T-helper 22 cell (primary cell): ENCODE measurements at regions not wholly inside any gene's neighbourhood (a gene's known extent, or its start where the extent isn't known, plus 50 kb on each side); places are given as distances from the start of the nearest gene placed in this dataset.

ENCODE experiments used
- DNase-seq: peaks from one replicate; pipeline ENCODE4 v3.0.0-alpha.2; 2020; ENCODE audit warnings: low read depth

DNA sequence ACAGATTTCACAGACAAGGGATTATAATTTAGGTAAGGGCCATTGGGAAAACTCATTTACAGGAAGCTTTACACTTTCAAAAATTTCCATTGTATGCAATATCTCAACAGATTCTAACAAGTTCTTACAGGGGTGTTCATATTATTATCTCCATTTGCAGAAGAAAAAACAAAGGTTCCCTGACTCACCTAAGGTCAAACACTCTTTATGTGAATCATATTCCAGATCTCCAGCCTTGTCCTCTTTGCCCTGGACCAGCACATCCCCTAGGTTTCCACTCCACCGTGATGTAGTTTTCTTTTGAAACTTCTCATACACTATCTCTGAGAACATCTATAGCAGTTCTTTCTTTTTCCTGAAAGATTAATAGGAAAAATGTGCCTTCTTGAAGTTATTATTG is 96.4 kb upstream of the HS3ST1 start:
- no peak for DNase-seq

DNA sequence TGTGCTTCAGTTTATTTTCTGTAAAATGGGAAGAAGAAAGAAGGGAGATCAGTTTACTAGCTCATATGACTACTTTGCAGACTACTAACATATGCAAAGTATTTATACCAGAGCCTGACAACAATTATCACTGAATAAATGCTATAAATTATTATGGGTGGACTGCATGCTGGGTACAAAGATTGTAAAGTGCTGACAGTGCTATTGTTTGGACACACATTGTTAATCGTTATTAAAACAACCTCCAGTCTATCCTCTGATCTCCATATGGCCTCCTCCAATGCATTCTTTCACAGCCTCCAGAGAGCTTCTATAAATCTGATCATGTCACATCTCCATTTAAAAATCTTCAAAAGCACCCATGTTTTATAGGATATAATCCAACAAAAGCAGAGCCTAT is 90.1 kb upstream of the HS3ST1 start:
- no peak for DNase-seq

DNA sequence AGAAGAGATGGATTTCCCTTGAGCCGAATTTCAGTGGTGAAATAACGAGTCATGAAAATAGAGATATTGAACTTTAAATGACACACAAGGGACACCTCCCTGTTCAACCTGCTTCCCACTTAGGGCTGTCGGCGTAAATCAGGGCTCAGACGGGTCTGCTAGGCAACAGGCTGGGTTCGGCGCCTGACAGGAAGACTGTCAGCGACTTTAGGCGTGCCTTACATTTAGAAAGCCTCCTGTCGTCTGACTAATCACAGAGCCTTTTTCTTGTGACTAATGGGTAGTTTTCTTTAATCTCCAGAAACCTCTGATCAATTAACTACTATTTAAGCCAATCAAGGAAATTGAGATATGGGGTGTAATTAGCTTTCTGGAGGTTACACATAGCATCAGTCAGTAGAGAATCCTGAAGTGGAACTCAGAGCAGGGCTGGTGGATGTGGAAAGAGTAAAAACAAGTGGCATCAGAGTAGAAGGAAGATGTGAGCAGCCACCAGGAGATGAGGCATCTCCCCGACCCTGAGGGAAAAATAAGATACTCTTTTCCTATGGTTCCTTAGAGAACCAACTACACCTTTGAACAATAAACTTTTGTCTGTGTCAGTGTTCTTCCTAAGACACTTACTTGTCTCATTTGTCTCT is 86.2 kb upstream of the HS3ST1 start:
- no peak for DNase-seq

DNA sequence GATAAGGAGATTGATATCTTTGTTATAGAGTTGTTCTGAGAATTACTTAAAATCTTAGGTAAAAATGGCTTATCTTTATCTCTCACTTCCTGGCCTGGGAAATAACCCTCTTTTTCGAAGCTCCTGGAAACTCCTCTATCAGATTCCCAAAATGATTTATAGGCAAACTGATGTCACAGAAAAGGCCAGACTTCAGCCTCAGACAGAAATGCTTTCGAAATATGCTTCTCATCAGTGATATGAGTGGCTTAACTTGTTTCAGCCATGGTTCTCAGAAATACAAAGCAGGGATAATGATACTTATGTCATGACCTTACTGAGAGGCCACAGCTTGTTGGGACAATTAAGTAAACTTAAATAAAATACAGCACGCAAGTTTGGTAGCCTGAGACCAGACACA is 85.3 kb upstream of the HS3ST1 start:
- DNase-seq, result no peak

- DNase-seq, result no peak
Measured at GRCh38 chr4:11512871-11513270, 84.2 kb upstream of the HS3ST1 start.

DNA sequence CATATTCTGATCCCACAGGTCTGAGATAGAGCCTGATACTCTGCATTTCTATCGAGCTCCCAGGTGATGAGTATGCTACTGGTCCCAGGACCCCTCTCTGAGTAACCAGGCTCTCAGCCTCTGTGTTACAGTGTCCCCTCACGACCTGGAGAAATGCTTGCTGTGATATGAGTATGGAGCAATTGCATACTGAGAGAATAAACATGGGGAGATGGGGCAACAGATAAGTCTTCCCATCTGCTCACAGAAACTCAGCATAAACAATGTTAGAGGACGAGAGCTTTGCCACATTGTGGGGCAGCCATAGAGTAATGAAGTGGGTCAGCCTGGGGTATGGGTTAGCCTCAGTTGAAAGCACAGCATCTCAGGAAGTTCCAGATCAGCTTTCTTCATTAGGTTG is 82.6 kb upstream of the HS3ST1 start:
- DNase-seq, result no peak

- DNase-seq, result no peak
Measured at GRCh38 chr4:11507920-11508319, 79.2 kb upstream of the HS3ST1 start.

DNA sequence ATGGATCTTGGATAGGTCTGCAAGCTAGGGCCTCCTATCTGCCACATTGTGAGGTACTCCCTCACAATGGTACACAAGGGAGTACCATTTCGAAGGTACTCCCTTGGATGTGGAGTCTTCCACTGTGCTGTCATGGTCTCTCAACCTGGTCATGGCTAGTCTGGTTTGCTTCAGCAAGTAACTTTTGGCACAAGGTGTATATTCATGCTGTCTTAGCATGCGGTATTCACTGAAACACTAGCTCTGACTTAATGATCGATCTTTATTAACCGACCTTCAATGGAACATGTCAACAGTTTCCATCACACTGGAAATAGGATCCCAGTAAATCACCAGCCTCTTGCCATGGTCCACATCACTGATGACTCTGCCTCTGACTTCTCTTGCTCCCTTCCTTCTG is 77.5 kb upstream of the HS3ST1 start:
- DNase-seq, result no peak

- peak; percentile 2 for DNase-seq
Measured at GRCh38 chr4:11505221-11505971, 76.7 kb upstream of the HS3ST1 start.

GRCh38 chr4:11503166-11503565 is 74.5 kb upstream of the HS3ST1 start:
- no peak for DNase-seq

DNA sequence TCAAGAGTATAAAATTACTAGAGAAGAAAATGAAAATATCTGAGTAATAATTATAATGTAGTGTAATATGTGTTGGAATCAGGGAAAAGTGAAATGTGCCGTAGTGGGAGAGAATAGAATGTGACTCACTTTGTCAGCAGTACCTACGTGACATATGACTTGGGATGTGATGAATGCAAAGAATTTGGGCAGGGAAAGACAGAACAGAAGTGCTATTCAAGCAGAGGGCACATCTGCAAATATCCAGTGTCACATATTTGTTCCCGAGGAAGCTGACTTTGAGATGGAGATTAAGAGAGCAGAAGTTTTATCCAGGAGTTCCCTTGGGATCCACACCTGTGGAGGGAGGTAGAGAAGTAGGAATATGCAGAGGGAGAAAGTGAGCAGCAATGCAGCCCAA is 69.3 kb upstream of the HS3ST1 start:
- DNase-seq, result no peak

GRCh38 chr4:11497212-11497806 is 68.6 kb upstream of the HS3ST1 start:
- no peak for DNase-seq

DNA sequence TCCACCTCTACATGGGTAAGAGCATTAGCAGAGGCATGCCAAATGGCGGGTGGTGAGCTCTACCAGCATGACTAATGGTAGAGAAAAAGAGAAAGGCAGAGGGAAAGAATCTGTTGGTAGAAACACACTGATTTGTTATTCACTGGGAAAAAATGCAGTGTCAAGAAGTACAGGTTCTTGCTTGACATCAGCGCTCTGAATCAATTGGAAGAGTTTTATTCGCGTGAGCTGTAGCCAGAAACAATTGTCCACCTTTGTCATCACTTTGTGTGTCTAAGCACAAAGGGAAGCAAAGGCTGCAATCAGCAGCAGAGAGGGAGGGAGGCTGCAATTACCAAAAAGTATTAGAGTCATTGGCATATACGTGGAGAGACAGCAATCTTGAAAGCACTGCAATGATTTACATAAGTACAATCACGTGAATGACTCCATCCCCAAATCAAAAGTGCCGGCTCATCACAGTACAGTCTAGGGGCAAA is 67.7 kb upstream of the HS3ST1 start:
- DNase-seq, result no peak

DNA sequence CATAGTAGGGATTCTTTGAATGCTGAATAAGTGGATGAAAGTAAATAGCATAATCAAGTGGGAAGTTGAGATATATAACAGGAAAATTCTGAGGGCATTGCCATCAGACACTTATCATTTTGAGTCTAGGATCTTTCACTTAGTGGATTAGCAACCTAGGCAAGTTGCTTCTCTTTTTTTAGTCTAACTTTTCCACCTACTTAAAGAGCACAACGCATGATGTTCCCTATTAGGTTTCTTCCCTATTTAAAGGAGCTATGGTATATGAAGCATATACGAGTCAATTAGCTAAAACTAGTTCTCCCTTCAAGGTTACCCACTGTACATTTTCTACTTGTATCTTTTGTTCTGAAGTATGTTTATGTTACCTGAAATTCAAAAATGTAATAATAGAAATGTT is 67.1 kb upstream of the HS3ST1 start:
- DNase-seq, result no peak

GRCh38 chr4:11495291-11495690 is 66.6 kb upstream of the HS3ST1 start:
- no peak for DNase-seq

DNA sequence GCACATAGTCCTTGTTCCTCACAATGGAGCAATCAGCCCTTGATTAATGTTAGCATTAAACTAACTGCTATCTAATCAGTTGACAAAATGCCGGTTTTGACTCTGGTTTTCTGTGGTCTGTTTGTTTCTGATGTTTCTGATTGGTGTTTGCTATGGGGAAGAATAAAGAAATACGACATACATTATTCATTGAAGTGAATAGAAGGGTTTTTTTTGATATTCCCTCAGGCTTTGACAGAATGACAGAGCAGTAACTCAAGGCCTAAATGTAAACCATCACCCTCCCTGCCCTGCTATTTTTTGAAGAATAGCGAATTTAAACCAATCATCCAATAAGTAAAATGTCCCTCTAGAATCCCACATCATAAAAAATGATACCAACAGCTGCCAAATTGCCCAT is 65.5 kb upstream of the HS3ST1 start:
- DNase-seq, result no peak

GRCh38 chr4:11489453-11490083 is 60.9 kb upstream of the HS3ST1 start:
- no peak for DNase-seq

GRCh38 chr4:11488657-11489452 is 60.2 kb upstream of the HS3ST1 start:
- no peak for DNase-seq

DNA sequence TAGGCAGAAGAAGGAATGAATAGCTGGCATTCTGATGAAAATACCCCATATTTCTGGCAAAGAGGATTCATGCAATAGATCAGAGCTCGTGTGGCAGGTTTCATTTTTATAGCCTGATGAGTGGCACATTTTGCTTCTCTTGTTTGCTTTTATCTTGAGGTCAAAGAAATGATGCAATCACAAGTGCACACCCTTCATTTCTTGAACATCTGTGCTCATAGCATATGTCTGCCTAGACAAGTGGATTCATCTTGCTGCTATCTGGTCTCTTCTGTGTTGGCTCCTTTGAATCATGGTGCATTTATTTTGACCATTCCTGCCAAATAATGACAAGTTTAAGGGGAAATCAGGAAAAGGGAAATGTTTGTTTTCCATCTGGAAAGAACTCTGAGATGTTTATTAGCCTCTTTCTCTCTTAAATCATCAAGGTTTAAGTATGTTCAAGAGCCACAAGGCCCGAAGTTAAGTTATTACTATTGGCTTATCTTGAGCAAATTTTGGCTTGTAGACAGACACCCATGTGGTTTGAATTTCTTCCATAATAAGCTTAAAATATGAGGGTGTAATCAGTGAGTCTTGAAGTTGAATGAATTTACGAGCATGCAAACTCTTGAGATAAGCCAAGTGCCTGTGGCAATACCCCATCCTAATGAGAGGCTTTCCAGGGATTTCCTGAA is 59.3 kb upstream of the HS3ST1 start:
- DNase-seq, result no peak

GRCh38 chr4:11487139-11487538 is 58.4 kb upstream of the HS3ST1 start:
- DNase-seq, result no peak

GRCh38 chr4:11485926-11486325 is 57.2 kb upstream of the HS3ST1 start:
- no peak for DNase-seq

GRCh38 chr4:11484531-11484930 is 55.8 kb upstream of the HS3ST1 start:
- DNase-seq, result no peak
